GM12878 (cell line): ENCODE measurements at regions not wholly inside any gene's neighbourhood (a gene's known extent, or its start where the extent isn't known, plus 50 kb on each side); places are given as distances from the start of the nearest gene placed in this dataset.

Source experiments
- ATAC-seq: fragments of 200-7000 bp; cut with Tn5 transposase; 3 replicates; pipeline ENCODE4 v1.9.1; 2020; ENCODE audit warnings: mild to moderate bottlenecking, moderate library complexity
- BruUV-seq: library from RNA; stranded (reverse); fragments of 400-500 nt; replicated peaks from 2 replicates; lab custom pipeline; 2021; lab: Mats Ljungman, UMichigan
- CTCF ChIA-PET: fragments of 300-600 bp; sonication (Branson Sonifier 250); formaldehyde crosslinking; extraction: SDS; loops from one replicate; lab custom pipeline; 2021; ENCODE audit warnings: inconsistent platforms; lab: Yijun Ruan, JAX
- POLR2A ChIA-PET: fragments of 350-600 bp; formaldehyde crosslinking; extraction: SDS; loops from one replicate; lab custom pipeline; 2021; ENCODE audit warnings: inconsistent platforms; lab: Charles Lee
- RAD21 ChIA-PET: fragments of 300-600 bp; sonication (Branson Sonifier 250); formaldehyde crosslinking; loops from one replicate; lab custom pipeline; 2023; ENCODE audit warnings: antibody characterized with exemption; ENCODE audit not compliant: unreplicated experiment; lab: Charles Lee
- SMC1A ChIA-PET: fragments of 300-600 bp; sonication (Branson Sonifier 250); formaldehyde crosslinking; loops from one replicate; lab custom pipeline; 2023; ENCODE audit not compliant: unreplicated experiment, uncharacterized antibody; lab: Charles Lee
- DNase-seq: peaks from one replicate; pipeline ENCODE4 v3.0.0-alpha.2; 2011; ENCODE audit warnings: low read depth, low spot score
- FAIRE-seq: peaks from 3 replicates; lab custom pipeline; 2011; peaks lifted over from hg19 to GRCh38; lab: Jason Lieb, UNC
- H2AFZ ChIP-seq: 2 replicates; pipeline ENCODE4 v1.6.0; 2011; ENCODE audit warnings: low read depth, low read length, control low read depth; ENCODE audit not compliant: control insufficient read depth
- H3K27ac ChIP-seq: 2 replicates; pipeline ENCODE4 v1.5.1; 2011; ENCODE audit warnings: control low read depth; ENCODE audit not compliant: control insufficient read depth, insufficient read depth
- H3K27me3 ChIP-seq, 2 experiments: replicated peaks in 1 of 2; 2 replicates each; pipeline versions ENCODE4 v1.6.0 to v1.6.1; 2011; ENCODE audit warnings: low read length in 1 of 2; ENCODE audit not compliant: control insufficient read depth in 2 of 2, insufficient read depth in 2 of 2
- H3K36me3 ChIP-seq, 2 experiments: 2 replicates each; pipeline ENCODE4 v1.5.1; 2011; ENCODE audit warnings: low read length in 1 of 2; ENCODE audit not compliant: control insufficient read depth in 2 of 2, insufficient read depth in 2 of 2
- H3K4me1 ChIP-seq: 2 replicates; pipeline ENCODE4 v1.6.1; 2011; ENCODE audit warnings: mild to moderate bottlenecking, low read length, moderate library complexity, mixed read lengths; ENCODE audit not compliant: control insufficient read depth, insufficient read depth
- H3K4me2 ChIP-seq: 2 replicates; pipeline ENCODE4 v1.6.0; 2011; ENCODE audit warnings: control low read depth; ENCODE audit not compliant: control insufficient read depth, insufficient read depth
- H3K4me3 ChIP-seq: fragments of 200-600 bp; sonication (generic); 2 replicates; pipeline ENCODE4 v1.5.1; 2016
- H3K79me2 ChIP-seq: 2 replicates; pipeline ENCODE4 v1.6.0; 2011; ENCODE audit warnings: low read length; ENCODE audit not compliant: control insufficient read depth, insufficient read depth
- H3K9ac ChIP-seq: 2 replicates; pipeline ENCODE4 v1.8.0; 2011; ENCODE audit warnings: low read length, control low read depth, mixed read lengths; ENCODE audit not compliant: control insufficient read depth, insufficient read depth
- H3K9me3 ChIP-seq: replicated peaks from 3 replicates; pipeline ENCODE4 v1.5.1; 2011; ENCODE audit warnings: mild to moderate bottlenecking, low read length; ENCODE audit not compliant: control insufficient read depth, insufficient read depth
- H4K20me1 ChIP-seq: 2 replicates; pipeline ENCODE4 v1.6.0; 2011; ENCODE audit not compliant: control insufficient read depth, insufficient read depth
- ASH2L ChIP-seq: fragments of 300-600, 200-600 bp; sonication (generic); IDR thresholded peaks from 2 replicates; pipeline ENCODE4 v1.6.1; 2017; ENCODE audit warnings: low read depth, mild to moderate bottlenecking, borderline replicate concordance
- ATF7 ChIP-seq: fragments of 450-650 bp; IDR thresholded peaks from 2 replicates; pipeline ENCODE4 v1.6.1; 2016; ENCODE audit warnings: low read depth, mild to moderate bottlenecking
- CEBPZ ChIP-seq: fragments of 150-350 bp; IDR thresholded peaks from 2 replicates; pipeline ENCODE4 v1.6.1; 2016; ENCODE audit warnings: low read depth, low read length
- HDAC6 ChIP-seq: fragments of 200-600 bp; sonication (generic); IDR thresholded peaks from one replicate; pipeline ENCODE4 v1.8.0; 2017; ENCODE audit warnings: antibody characterized with exemption; ENCODE audit not compliant: unreplicated experiment
- IKZF1 ChIP-seq: fragments of 450-650 bp; conservative IDR thresholded peaks from 2 replicates; pipeline ENCODE4 v1.6.1; 2017; ENCODE audit warnings: antibody characterized with exemption, mild to moderate bottlenecking
- IKZF2 ChIP-seq, 2 experiments: fragments of 450-650 bp; IDR thresholded peaks; 2 replicates each; pipeline ENCODE4 v1.6.1; 2017; ENCODE audit warnings: mild to moderate bottlenecking in 2 of 2, moderate library complexity in 2 of 2
- IRF4 ChIP-seq: IDR thresholded peaks from 2 replicates; pipeline ENCODE4 v1.6.1; 2011; ENCODE audit warnings: low read depth, low read length
- MTA2 ChIP-seq: fragments of 450-650 bp; IDR thresholded peaks from 2 replicates; pipeline ENCODE4 v1.6.1; 2016; ENCODE audit warnings: low read depth, mild to moderate bottlenecking, moderate library complexity
- NR2F1 ChIP-seq: fragments of 450-650 bp; conservative IDR thresholded peaks from 2 replicates; pipeline ENCODE4 v1.6.1; 2017; ENCODE audit warnings: mild to moderate bottlenecking
- POU2F2 ChIP-seq: IDR thresholded peaks from 3 replicates; pipeline ENCODE4 v1.6.1; 2011; ENCODE audit warnings: low read depth, mild to moderate bottlenecking, low read length, borderline replicate concordance
- RELB ChIP-seq: fragments of 450-650 bp; IDR thresholded peaks from 2 replicates; pipeline ENCODE4 v1.6.1; 2017; ENCODE audit warnings: low read depth, mild to moderate bottlenecking, moderate library complexity
- SMC3 ChIP-seq: IDR thresholded peaks from 2 replicates; pipeline ENCODE4 v1.6.1; 2011; ENCODE audit warnings: low read length, improper control_type of control experiment, borderline replicate concordance
- SRF ChIP-seq, 2 experiments: IDR thresholded peaks; 2 replicates each; pipeline ENCODE4 v1.6.1; 2011; ENCODE audit warnings: low read depth in 2 of 2, low read length in 2 of 2, mild to moderate bottlenecking in 1 of 2, moderate library complexity in 1 of 2
- TCF3 ChIP-seq: IDR thresholded peaks from 2 replicates; pipeline ENCODE4 v1.6.1; 2012; ENCODE audit warnings: low read depth, mild to moderate bottlenecking, low read length, borderline replicate concordance; ENCODE audit not compliant: insufficient read depth
- USF1 ChIP-seq: IDR thresholded peaks from 2 replicates; pipeline ENCODE4 v1.6.1; 2011; ENCODE audit warnings: borderline replicate concordance, low read depth, mild to moderate bottlenecking, moderate library complexity, mixed read lengths, low read length; ENCODE audit not compliant: insufficient read depth; ENCODE audit errors: extremely low read length
- ZBED1 ChIP-seq: IDR thresholded peaks from 2 replicates; pipeline ENCODE4 v1.6.1; 2016; ENCODE audit warnings: borderline replicate concordance
- WGBS: methylation state at CpG from one replicate; pipeline ENCODE4 v1.1.6; 2016; ENCODE audit warnings: low lambda C conversion rate; ENCODE audit not compliant: insufficient replicate concordance, insufficient coverage; ENCODE audit errors: missing lambda C conversion rate; 5-methylcytosine and 5-hydroxymethylcytosine counted together
- in situ Hi-C: fragments of 300-500 bp; cut with MboI; formaldehyde crosslinking; loops from 9 replicates; pipeline ENCODE4 v1.14.3; 2018; ENCODE audit warnings: mixed read lengths
- intact Hi-C: fragments of 100-400 bp; cut with micrococcal nuclease; formaldehyde crosslinking; loops from one replicate; pipeline ENCODE4 v1.14.2; 2022; ENCODE audit not compliant: unreplicated experiment

- H3K27me3 ChIP-seq: no peaks in the 10 kb centered on the region
- ATAC-seq (peak; percentile 55), DNase-seq (no peak), FAIRE-seq (no peak)
- CTCF ChIA-PET: interaction anchor here (1.0 kb wide), 1 partner anchor 42 kb away, joined by 7 read pairs; no protein-coding TSS in a partner anchor
- TF ChIP-seq POU2F2: no peak
- no peak for TF ChIP-seq SMC3
- TF ChIP-seq HDAC6: no peak
- TF ChIP-seq TCF3: no peak
- peak; percentile 42 for TF ChIP-seq MTA2
- TF ChIP-seq NR2F1: peak; percentile 35; the same call in 1 of the 2 replicates
- TF ChIP-seq ZBED1: no peak
- TF ChIP-seq SRF (IDR thresholded peaks at IDR 0.05; ENCODE audit: low read depth in 2 of 2, low read length in 2 of 2): no peak
- TF ChIP-seq RELB: peak; percentile 37; the same call in 1 of the 2 replicates
- TF ChIP-seq IKZF1: 0 out of 2 replicates have a peak, but pooled peaks have one; percentile 34
- TF ChIP-seq ATF7: peak; percentile 19; the same call in 1 of the 2 replicates
- no peak for TF ChIP-seq ASH2L
- no peak for TF ChIP-seq IRF4
- no peak for TF ChIP-seq USF1
- TF ChIP-seq CEBPZ: no peak
- TF ChIP-seq IKZF2 (IDR thresholded peaks at IDR 0.05): peak; percentile 52 to 61; a peak in 2 of 4 replicates
- in situ Hi-C loops: no loop called here
- H2AFZ ChIP-seq: no peak overlapping the region
- SMC1A ChIA-PET: interaction anchor here (0.6 to 4.6 kb wide), 18 partner anchors 8 to 802 kb away, joined by 3 to 29 read pairs (median 4); no protein-coding TSS in a partner anchor
- no peaks in the 10 kb centered on the region for H3K36me3 ChIP-seq
- BruUV-seq: no TSS peak
- no peaks in the 10 kb centered on the region for H4K20me1 ChIP-seq
- no peak overlapping the region for H3K4me3 ChIP-seq
- POLR2A ChIA-PET: interaction anchor here (1.1 to 1.4 kb wide), 3 partner anchors 23 to 175 kb away, joined by 3 read pairs; no protein-coding TSS in a partner anchor
- RAD21 ChIA-PET: interaction anchor here (1.0 to 3.2 kb wide), 10 partner anchors 8 to 229 kb away, joined by 3 to 21 read pairs (median 4); no protein-coding TSS in a partner anchor
- H3K79me2 ChIP-seq: no peaks in the 10 kb centered on the region
- no peak overlapping the region for H3K4me2 ChIP-seq
- 3% methylated on average over 2 of the region's 2 CpGs for WGBS
- intact Hi-C loops: no loop called here
- H3K9ac ChIP-seq: no peak overlapping the region
- H3K4me1 ChIP-seq: no peaks in the 10 kb centered on the region
- H3K9me3 ChIP-seq: no peaks in the 10 kb centered on the region; the same call in 2 of the 3 replicates
- H3K27ac ChIP-seq: no peak overlapping the region
Observed at GRCh38 chr10:33735464-33735923, 401.0 kb upstream of the NRP1 start.
